Lung (tissue), 11 donors: ENCODE measurements at regions not wholly inside any gene's neighbourhood (a gene's known extent, or its start where the extent isn't known, plus 50 kb on each side); places are given as distances from the start of the nearest gene placed in this dataset.

ENCODE experiments used
- ATAC-seq: fragments of 200-7000 bp; cut with Tn5 transposase; one replicate; pipeline ENCODE4 v1.9.1; 2020; ENCODE audit warnings: moderate number of reproducible peaks; ENCODE audit not compliant: insufficient read depth, low FRiP score
- DNase-seq, 3 donors: peaks; one replicate each; pipeline ENCODE4 v3.0.0-alpha.2; 2013 to 2017
- H3K27ac ChIP-seq, 2 donors: one replicate each; pipeline ENCODE4 v1.5.1; 2013; ENCODE audit warnings: mild to moderate bottlenecking in 2 of 2, moderate library complexity in 2 of 2, control low read depth in 1 of 2, inconsistent platforms in 1 of 2, low read depth in 1 of 2, low read length in 1 of 2
- H3K27me3 ChIP-seq, 3 donors: one replicate each; pipeline ENCODE4 v1.5.1; 2013; ENCODE audit warnings: low read length in 2 of 3; ENCODE audit not compliant: control insufficient read depth in 3 of 3, insufficient read depth in 3 of 3
- H3K36me3 ChIP-seq, 4 donors: one replicate each; pipeline ENCODE4 v1.5.1; 2013; ENCODE audit warnings: low read length in 4 of 4, mild to moderate bottlenecking in 1 of 4, moderate library complexity in 1 of 4; ENCODE audit not compliant: control insufficient read depth in 4 of 4, insufficient read depth in 4 of 4
- H3K4me1 ChIP-seq, 5 donors: one replicate each; pipeline ENCODE4 v1.5.1; 2013; ENCODE audit warnings: low read length in 5 of 5, mild to moderate bottlenecking in 2 of 5, moderate library complexity in 1 of 5; ENCODE audit not compliant: control insufficient read depth in 5 of 5, insufficient read depth in 5 of 5
- H3K4me3 ChIP-seq: one replicate; pipeline ENCODE4 v1.5.1; 2013; ENCODE audit warnings: mild to moderate bottlenecking, control low read depth, moderate library complexity
- H3K9ac ChIP-seq, 2 donors: one replicate each; pipeline ENCODE4 v1.5.1; 2013; ENCODE audit warnings: low read length in 2 of 2, control low read depth in 1 of 2; ENCODE audit not compliant: insufficient read depth in 1 of 2
- H3K9me3 ChIP-seq, 4 donors: one replicate each; pipeline ENCODE4 v1.5.1; 2013; ENCODE audit warnings: low read length in 3 of 4, mild to moderate bottlenecking in 1 of 4, moderate library complexity in 1 of 4; ENCODE audit not compliant: control insufficient read depth in 4 of 4, insufficient read depth in 3 of 4
- CTCF ChIP-seq: IDR thresholded peaks from 2 replicates; pipeline ENCODE4 v1.5.1; 2012; ENCODE audit warnings: mild to moderate bottlenecking; ENCODE audit errors: control extremely low read depth, extremely low read depth
- WGBS, 2 donors: extraction: QIAGEN DNeasy Blood & Tissue Kit; methylation state at CpG; one replicate each; pipeline ENCODE4 v1.1.7; 2013; 5-methylcytosine and 5-hydroxymethylcytosine counted together
- donor health status: control.
- donor health status: control.
- donor health status: Bipolar disorder and iron deficiency.
- donor health status: healthy.
- donor health status: DM: yes; HTN: yes; CAD: no.

GRCh38 chr2:18063826-18064470 is 185.5 kb downstream of the KCNS3 start:
- H3K4me1 ChIP-seq, result peaks cover 0 to 41% (median 6%) of the 10 kb centered on the region in 5 donors
- H3K36me3 ChIP-seq, result no peaks in the 10 kb centered on the region
- DNase-seq (peak; percentile 29 to 78 (median 57)), ATAC-seq (no peak)
- no peak overlapping the region for H3K9ac ChIP-seq
- no peak overlapping the region for H3K4me3 ChIP-seq
- no peak for TF ChIP-seq CTCF
- peaks cover 0 to 2% (median 0%) of the 10 kb centered on the region in 4 donors for H3K9me3 ChIP-seq
- 73 to 74% methylated on average over 4 of the region's 4 CpGs for WGBS, 2 donors
- H3K27me3 ChIP-seq, result no peaks in the 10 kb centered on the region
- peak overlapping the region; percentile 12 to 54 for H3K27ac ChIP-seq

GRCh38 chr2:18062892-18063291 is 184.4 kb downstream of the KCNS3 start:
- peak; percentile 74 to 84 (median 77) for DNase-seq
- Histone ChIP-seq H3K36me3 (no peaks in the 10 kb centered on the region), H3K4me3 (no peak overlapping the region), H3K9ac (no peak overlapping the region), H3K27me3 (no peaks in the 10 kb centered on the region), H3K4me1 (peaks cover 0 to 44% (median 4%) of the 10 kb centered on the region in 5 donors), H3K9me3 (no peaks in the 10 kb centered on the region), H3K27ac (no peak overlapping the region)
- ATAC-seq, result no peak
- 45 to 51% methylated on average over 5 of the region's 5 CpGs for WGBS, 2 donors
- no peak for TF ChIP-seq CTCF

- no peaks in the 10 kb centered on the region for H3K36me3 ChIP-seq
- no peak overlapping the region for H3K4me3 ChIP-seq
- TF ChIP-seq CTCF, result no peak
- DNase-seq (no peak), ATAC-seq (no peak)
- no peaks in the 10 kb centered on the region for H3K27me3 ChIP-seq
- H3K4me1 ChIP-seq, result peaks cover 0 to 46% (median 4%) of the 10 kb centered on the region in 5 donors
- WGBS, 2 donors, result 87 to 90% methylated on average over 1 of the region's 1 CpG
- no peaks in the 10 kb centered on the region for H3K9me3 ChIP-seq
- no peak overlapping the region for H3K27ac ChIP-seq
- H3K9ac ChIP-seq, result no peak overlapping the region
These were observed 183.2 kb downstream of the KCNS3 start for GRCh38 chr2:18061717-18062116.

GRCh38 chr2:18057657-18058056 is 179.2 kb downstream of the KCNS3 start:
- Histone ChIP-seq H3K4me1 (peaks cover 0 to 11% (median 0%) of the 10 kb centered on the region in 5 donors), H3K9me3 (no peaks in the 10 kb centered on the region), H3K27me3 (no peaks in the 10 kb centered on the region), H3K36me3 (no peaks in the 10 kb centered on the region), H3K9ac (no peak overlapping the region), H3K4me3 (no peak overlapping the region), H3K27ac (no peak overlapping the region)
- ATAC-seq, result no peak
- WGBS, 2 donors, result 82 to 83% methylated on average over 1 of the region's 1 CpG
- peak in 1 of 3 donors; percentile 6 for DNase-seq
- TF ChIP-seq CTCF, result no peak
